GM23338 (cell line): ENCODE measurements at regions not wholly inside any gene's neighbourhood (a gene's known extent, or its start where the extent isn't known, plus 50 kb on each side); places are given as distances from the start of the nearest gene placed in this dataset.

Experiments used
- ATAC-seq: fragments of 200-7000 bp; cut with Tn5 transposase; 3 replicates; pipeline ENCODE4 v1.9.1; 2020
- DNase-seq: peaks from one replicate; pipeline ENCODE4 v3.0.0-alpha.2; 2015; ENCODE audit warnings: low spot score
- H2AFZ ChIP-seq: fragments of 200-600 bp; sonication (generic); 2 replicates; pipeline ENCODE4 v1.8.0; 2016; ENCODE audit warnings: antibody characterized with exemption, mild to moderate bottlenecking, moderate library complexity
- H3F3A ChIP-seq: fragments of 200-600 bp; sonication (generic); replicated peaks from 2 replicates; pipeline ENCODE4 v1.8.0; 2017; ENCODE audit warnings: antibody characterized with exemption, mixed run types, low read depth
- H3K27ac ChIP-seq: fragments of 200-600 bp; sonication (generic); 2 replicates; pipeline ENCODE4 v1.6.1; 2016; ENCODE audit warnings: low read depth
- H3K27me3 ChIP-seq: fragments of 200-600 bp; sonication (generic); 2 replicates; pipeline ENCODE4 v1.8.0; 2016; ENCODE audit warnings: mild to moderate bottlenecking, mixed run types, moderate library complexity; ENCODE audit not compliant: insufficient read depth
- H3K36me3 ChIP-seq: fragments of 200-600 bp; sonication (generic); 2 replicates; pipeline ENCODE4 v1.8.0; 2016; ENCODE audit warnings: mild to moderate bottlenecking; ENCODE audit not compliant: insufficient read depth
- H3K4me1 ChIP-seq: fragments of 200-600 bp; sonication (generic); 2 replicates; pipeline ENCODE4 v1.8.0; 2016; ENCODE audit warnings: mild to moderate bottlenecking, moderate library complexity; ENCODE audit not compliant: insufficient read depth
- H3K4me2 ChIP-seq: fragments of 200-600 bp; sonication (generic); 2 replicates; pipeline ENCODE4 v1.7.1; 2017; ENCODE audit warnings: mixed run types
- H3K4me3 ChIP-seq: fragments of 200-600 bp; sonication (generic); 2 replicates; pipeline ENCODE4 v1.6.1; 2016; ENCODE audit warnings: mixed run types
- H3K79me2 ChIP-seq: fragments of 200-600 bp; sonication (generic); replicated peaks from 2 replicates; pipeline ENCODE4 v1.8.0; 2017; ENCODE audit warnings: mild to moderate bottlenecking; ENCODE audit not compliant: insufficient read depth
- H3K9me2 ChIP-seq: fragments of 200-600 bp; sonication (generic); 2 replicates; pipeline ENCODE4 v1.8.0; 2017; ENCODE audit not compliant: insufficient read depth
- H4K20me1 ChIP-seq: fragments of 200-600 bp; sonication (generic); replicated peaks from 2 replicates; pipeline ENCODE4 v1.8.0; 2017; ENCODE audit warnings: mild to moderate bottlenecking; ENCODE audit not compliant: insufficient read depth
- H3K27ac Mint-ChIP-seq: 2 replicates; pipeline ENCODE4 v1.8.0; 2020; ENCODE audit warnings: inconsistent platforms, mild to moderate bottlenecking, moderate library complexity, mixed read lengths
- H3K27me3 Mint-ChIP-seq: 3 replicates; pipeline ENCODE4 v1.8.0; 2022; ENCODE audit warnings: low read depth, mild to moderate bottlenecking, moderate library complexity, mixed read lengths, inconsistent platforms; ENCODE audit not compliant: insufficient read depth, poor library complexity
- H3K36me3 Mint-ChIP-seq: 3 replicates; pipeline ENCODE4 v1.8.0; 2021; ENCODE audit warnings: low read depth, mild to moderate bottlenecking, inconsistent platforms, moderate library complexity, mixed read lengths
- H3K4me1 Mint-ChIP-seq: 3 replicates; pipeline ENCODE4 v1.8.0; 2020; ENCODE audit warnings: mild to moderate bottlenecking, inconsistent platforms, mixed read lengths
- H3K4me3 Mint-ChIP-seq: 3 replicates; pipeline ENCODE4 v1.8.0; 2021; ENCODE audit warnings: moderate library complexity, mild to moderate bottlenecking, inconsistent platforms, mixed read lengths
- H3K9me3 Mint-ChIP-seq: 3 replicates; pipeline ENCODE4 v1.8.0; 2020; ENCODE audit warnings: moderate library complexity, mild to moderate bottlenecking, inconsistent platforms, mixed read lengths
- CREB1 ChIP-seq: fragments of 250-450 bp; sonication (Bioruptor Pico); IDR thresholded peaks from 2 replicates; pipeline ENCODE4 v1.5.0; 2020; ENCODE audit warnings: low read depth, mild to moderate bottlenecking, moderate library complexity
- CTCF ChIP-seq, 2 experiments: fragments of 200-600 bp in 1 of 2; sonication (generic) in 1 of 2; conservative IDR thresholded peaks; 2 replicates each; pipeline versions ENCODE4 v1.5.1 to v1.6.1; 2016 to 2017; ENCODE audit warnings: antibody characterized with exemption in 2 of 2, low read depth in 2 of 2, mild to moderate bottlenecking in 2 of 2, moderate library complexity in 1 of 2
- EZH2 ChIP-seq: fragments of 200-600 bp; sonication (generic); IDR thresholded peaks from one replicate; pipeline ENCODE4 v1.8.0; 2017; ENCODE audit warnings: antibody characterized with exemption, mild to moderate bottlenecking, low read depth; ENCODE audit not compliant: unreplicated experiment
- EZH2phosphoT487 ChIP-seq: fragments of 200-600 bp; sonication (generic); IDR thresholded peaks from one replicate; pipeline ENCODE4 v1.8.1; 2018; ENCODE audit warnings: antibody characterized with exemption; ENCODE audit not compliant: unreplicated experiment
- JUNB ChIP-seq: IDR thresholded peaks from one replicate; pipeline ENCODE4 v1.6.1; 2016; ENCODE audit warnings: antibody characterized with exemption; ENCODE audit not compliant: unreplicated experiment
- NANOG ChIP-seq: IDR thresholded peaks from 2 replicates; pipeline ENCODE4 v1.6.1; 2016; ENCODE audit warnings: antibody characterized with exemption, borderline replicate concordance
- POLR2AphosphoS5 ChIP-seq: IDR thresholded peaks from 2 replicates; pipeline ENCODE4 v1.6.1; 2016; ENCODE audit warnings: antibody characterized with exemption, low read depth
- STAT1 ChIP-seq: IDR thresholded peaks from one replicate; pipeline ENCODE4 v1.6.1; 2016; ENCODE audit warnings: antibody characterized with exemption; ENCODE audit not compliant: unreplicated experiment
- ZNF114 ChIP-seq: fragments of 250-450 bp; sonication (Bioruptor Pico); IDR thresholded peaks from 2 replicates; pipeline ENCODE4 v1.5.0; 2020; ENCODE audit warnings: mild to moderate bottlenecking, moderate library complexity
- ZNF331 ChIP-seq: fragments of 250-450 bp; sonication (Bioruptor Pico); IDR thresholded peaks from 2 replicates; pipeline ENCODE4 v1.5.0; 2020; ENCODE audit warnings: low read depth, mild to moderate bottlenecking, moderate library complexity
- ZNF462 ChIP-seq: fragments of 250-450 bp; sonication (Bioruptor Pico); IDR thresholded peaks from 2 replicates; pipeline ENCODE4 v1.5.0; 2020; ENCODE audit warnings: mild to moderate bottlenecking, moderate library complexity
- TF ChIP-seq, protein P1 (sequence below): IDR thresholded peaks from one replicate; pipeline ENCODE4 v1.6.1; 2018; ENCODE audit warnings: antibody characterized with exemption; ENCODE audit not compliant: unreplicated experiment
- TF ChIP-seq, protein P2 (sequence below): IDR thresholded peaks from 2 replicates; pipeline ENCODE4 v1.6.1; 2016; ENCODE audit warnings: antibody characterized with exemption

- TF ChIP-seq ZNF331: no peak
Measured at GRCh38 chr1:221419513-221420095, 322.3 kb downstream of the DUSP10 start (continued).

GRCh38 chr1:221429264-221429663 is 312.6 kb downstream of the DUSP10 start:
- TF ChIP-seq STAT1 (no peak), EZH2 (no peak), EZH2phosphoT487 (no peak), NANOG (no peak), ZNF114 (CRISPR knock-in tag) (no peak), POLR2AphosphoS5 (no peak), ZNF462 (CRISPR knock-in tag) (no peak), CTCF (conservative IDR thresholded peaks at IDR 0.05; ENCODE audit: low read depth in 2 of 2) (no peak), JUNB (no peak), ZNF331 (no peak), CREB1 (CRISPR knock-in tag) (no peak)
- TF ChIP-seq, protein P1, sequence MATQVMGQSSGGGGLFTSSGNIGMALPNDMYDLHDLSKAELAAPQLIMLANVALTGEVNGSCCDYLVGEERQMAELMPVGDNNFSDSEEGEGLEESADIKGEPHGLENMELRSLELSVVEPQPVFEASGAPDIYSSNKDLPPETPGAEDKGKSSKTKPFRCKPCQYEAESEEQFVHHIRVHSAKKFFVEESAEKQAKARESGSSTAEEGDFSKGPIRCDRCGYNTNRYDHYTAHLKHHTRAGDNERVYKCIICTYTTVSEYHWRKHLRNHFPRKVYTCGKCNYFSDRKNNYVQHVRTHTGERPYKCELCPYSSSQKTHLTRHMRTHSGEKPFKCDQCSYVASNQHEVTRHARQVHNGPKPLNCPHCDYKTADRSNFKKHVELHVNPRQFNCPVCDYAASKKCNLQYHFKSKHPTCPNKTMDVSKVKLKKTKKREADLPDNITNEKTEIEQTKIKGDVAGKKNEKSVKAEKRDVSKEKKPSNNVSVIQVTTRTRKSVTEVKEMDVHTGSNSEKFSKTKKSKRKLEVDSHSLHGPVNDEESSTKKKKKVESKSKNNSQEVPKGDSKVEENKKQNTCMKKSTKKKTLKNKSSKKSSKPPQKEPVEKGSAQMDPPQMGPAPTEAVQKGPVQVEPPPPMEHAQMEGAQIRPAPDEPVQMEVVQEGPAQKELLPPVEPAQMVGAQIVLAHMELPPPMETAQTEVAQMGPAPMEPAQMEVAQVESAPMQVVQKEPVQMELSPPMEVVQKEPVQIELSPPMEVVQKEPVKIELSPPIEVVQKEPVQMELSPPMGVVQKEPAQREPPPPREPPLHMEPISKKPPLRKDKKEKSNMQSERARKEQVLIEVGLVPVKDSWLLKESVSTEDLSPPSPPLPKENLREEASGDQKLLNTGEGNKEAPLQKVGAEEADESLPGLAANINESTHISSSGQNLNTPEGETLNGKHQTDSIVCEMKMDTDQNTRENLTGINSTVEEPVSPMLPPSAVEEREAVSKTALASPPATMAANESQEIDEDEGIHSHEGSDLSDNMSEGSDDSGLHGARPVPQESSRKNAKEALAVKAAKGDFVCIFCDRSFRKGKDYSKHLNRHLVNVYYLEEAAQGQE: no peak
- TF ChIP-seq, protein P2, sequence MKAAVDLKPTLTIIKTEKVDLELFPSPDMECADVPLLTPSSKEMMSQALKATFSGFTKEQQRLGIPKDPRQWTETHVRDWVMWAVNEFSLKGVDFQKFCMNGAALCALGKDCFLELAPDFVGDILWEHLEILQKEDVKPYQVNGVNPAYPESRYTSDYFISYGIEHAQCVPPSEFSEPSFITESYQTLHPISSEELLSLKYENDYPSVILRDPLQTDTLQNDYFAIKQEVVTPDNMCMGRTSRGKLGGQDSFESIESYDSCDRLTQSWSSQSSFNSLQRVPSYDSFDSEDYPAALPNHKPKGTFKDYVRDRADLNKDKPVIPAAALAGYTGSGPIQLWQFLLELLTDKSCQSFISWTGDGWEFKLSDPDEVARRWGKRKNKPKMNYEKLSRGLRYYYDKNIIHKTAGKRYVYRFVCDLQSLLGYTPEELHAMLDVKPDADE: no peak
- H3K4me1 Mint-ChIP-seq: peaks cover 7% of the 10 kb centered on the region; the same call in 2 of the 3 replicates

More at GRCh38 chr1:221429264-221429663, 312.6 kb downstream of the DUSP10 start:
- peaks cover 8% of the 10 kb centered on the region; the same call in 2 of the 3 replicates for H3K36me3 Mint-ChIP-seq
- DNase-seq (no peak), ATAC-seq (no peak)
- H3K4me3 ChIP-seq: no peak overlapping the region
- H4K20me1 ChIP-seq: no peaks in the 10 kb centered on the region
- H3K27ac Mint-ChIP-seq: no peak overlapping the region
- no peaks in the 10 kb centered on the region for H3K9me2 ChIP-seq
- H3K4me2 ChIP-seq: no peak overlapping the region
- no peaks in the 10 kb centered on the region for H3K79me2 ChIP-seq
- peaks cover 3% of the 10 kb centered on the region for H3K27me3 Mint-ChIP-seq
- H3K36me3 ChIP-seq: no peaks in the 10 kb centered on the region
- H3K9me3 Mint-ChIP-seq: peaks cover 29% of the 10 kb centered on the region
- no peak overlapping the region for H3K27ac ChIP-seq
- H3K27me3 ChIP-seq: no peaks in the 10 kb centered on the region
- H2AFZ ChIP-seq: no peak overlapping the region
- H3K4me1 ChIP-seq: no peaks in the 10 kb centered on the region
- no peaks in the 10 kb centered on the region for H3F3A ChIP-seq
- H3K4me3 Mint-ChIP-seq: no peak overlapping the region
